Head of caudate nucleus (tissue), 42 donors: ENCODE measurements at regions not wholly inside any gene's neighbourhood (a gene's known extent, or its start where the extent isn't known, plus 50 kb on each side); places are given as distances from the start of the nearest gene placed in this dataset.
"Not testable (repeated sequence)": the region's sequence is repeated elsewhere in the genome, so short reads cannot be mapped to it uniquely, and the experiment has no call there.

ENCODE experiments used
- DNase-seq, 42 donors: peaks; one replicate each; pipeline versions ENCODE4 v3.0.0 to v3.0.0-alpha.2; 2020 to 2021; ENCODE audit warnings: mixed read lengths in 7 of 42
- intact Hi-C: fragments of 100-400 bp; cut with DNase I; formaldehyde crosslinking; loops from one replicate; pipeline ENCODE4 v1.15.0; 2022

- DNase-seq, result no peak
- intact Hi-C loops, result no loop called here
Observed at GRCh38 chr12:22802883-22803630, 178.1 kb downstream of the ETNK1 start.

- intact Hi-C loops, result no loop called here
- DNase-seq, result no peak
Observed at GRCh38 chr12:22803725-22804124, 178.8 kb downstream of the ETNK1 start.

DNA sequence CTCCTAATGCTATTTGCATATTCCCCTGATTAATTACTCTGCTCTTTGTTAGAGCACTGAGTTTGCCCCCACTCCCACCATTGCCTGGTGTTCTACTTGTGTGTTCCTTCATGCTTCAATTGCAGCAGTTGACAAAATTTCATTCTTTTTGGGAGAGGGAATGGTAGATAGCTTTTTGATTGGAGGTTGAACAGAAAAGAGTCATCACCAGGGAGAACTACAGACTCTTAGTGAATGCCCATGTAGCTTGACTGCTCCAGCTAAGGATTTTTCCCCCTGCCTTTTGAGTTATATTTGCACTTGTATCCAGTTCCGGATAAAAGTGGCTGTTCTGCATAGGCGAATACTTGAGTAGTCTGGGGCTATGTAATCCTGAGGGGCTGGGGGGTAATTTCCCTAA is 183.9 kb downstream of the ETNK1 start:
- no peak for DNase-seq
- intact Hi-C loops, result no loop called here

GRCh38 chr12:22810036-22810435 is 185.1 kb downstream of the ETNK1 start:
- no peak for DNase-seq
- intact Hi-C loops, result no loop called here

DNA sequence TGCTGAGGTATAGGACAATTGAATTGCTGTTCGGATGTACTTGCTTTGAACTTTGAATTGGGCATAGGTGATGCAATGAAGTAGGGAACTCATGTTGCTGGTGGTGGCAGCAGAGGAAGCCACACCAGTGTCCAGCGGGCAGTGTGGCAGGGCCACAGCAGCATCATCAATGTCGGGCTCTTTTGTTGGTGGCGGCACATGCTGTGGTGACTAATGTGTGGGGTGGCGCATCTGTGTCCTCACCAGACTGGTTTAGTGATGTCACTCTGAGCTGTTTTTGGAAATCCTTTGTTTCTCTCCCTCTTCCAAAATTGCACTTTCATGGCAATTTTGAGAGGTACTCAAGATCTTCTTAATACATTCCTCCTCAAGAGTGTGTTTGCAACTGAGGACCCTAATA is 187.6 kb downstream of the ETNK1 start:
- intact Hi-C loops, result no loop called here
- DNase-seq, result no peak

- intact Hi-C loops, result no loop called here
- no peak for DNase-seq
Observed at GRCh38 chr12:22821985-22822384, 197.0 kb downstream of the ETNK1 start.

- no peak for DNase-seq
- intact Hi-C loops, result no loop called here
Observed at GRCh38 chr12:22826026-22826425, 201.1 kb downstream of the ETNK1 start.

GRCh38 chr12:22826446-22826981 is 201.5 kb downstream of the ETNK1 start:
- intact Hi-C loops, DNase-seq: not testable (repeated sequence)

DNA sequence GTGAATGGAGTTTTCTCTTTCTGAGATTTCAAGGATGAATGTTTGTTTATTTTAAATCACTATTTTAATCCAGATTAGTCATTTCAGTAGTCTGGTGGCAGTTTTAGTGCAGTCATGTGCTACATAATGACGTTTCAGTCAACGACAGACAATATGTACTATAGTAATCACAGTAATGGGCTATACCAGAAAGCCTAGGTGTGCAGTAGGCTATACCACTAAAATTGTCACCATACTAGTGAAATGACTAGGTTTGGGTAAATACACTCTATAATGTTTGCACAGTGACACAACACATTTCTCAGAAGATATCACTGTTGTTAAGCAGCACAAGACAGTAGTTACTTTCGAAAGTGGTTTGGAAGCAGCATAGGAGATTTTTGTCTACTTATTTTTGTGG is 203.1 kb downstream of the ETNK1 start:
- DNase-seq, result no peak
- intact Hi-C loops, result no loop called here

DNA sequence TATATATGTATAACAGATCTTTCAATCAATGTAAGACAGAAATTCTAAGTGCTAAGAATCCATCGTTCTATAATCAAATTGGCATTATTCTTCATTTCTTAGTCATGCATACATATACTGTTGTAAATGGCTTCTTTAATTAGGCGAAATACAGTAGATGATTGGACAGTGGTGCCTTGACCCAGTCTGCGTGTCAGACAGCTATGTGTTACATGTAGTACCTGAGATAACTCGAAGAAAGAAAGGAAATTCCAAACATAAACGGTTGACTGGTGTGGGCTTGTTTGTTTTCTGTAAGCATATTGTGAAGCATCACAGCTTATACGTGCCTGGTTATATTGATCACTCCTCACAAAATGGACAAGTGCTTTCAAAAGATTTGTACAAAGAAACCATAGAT is 210.5 kb downstream of the ETNK1 start:
- intact Hi-C loops, result no loop called here
- no peak for DNase-seq

DNA sequence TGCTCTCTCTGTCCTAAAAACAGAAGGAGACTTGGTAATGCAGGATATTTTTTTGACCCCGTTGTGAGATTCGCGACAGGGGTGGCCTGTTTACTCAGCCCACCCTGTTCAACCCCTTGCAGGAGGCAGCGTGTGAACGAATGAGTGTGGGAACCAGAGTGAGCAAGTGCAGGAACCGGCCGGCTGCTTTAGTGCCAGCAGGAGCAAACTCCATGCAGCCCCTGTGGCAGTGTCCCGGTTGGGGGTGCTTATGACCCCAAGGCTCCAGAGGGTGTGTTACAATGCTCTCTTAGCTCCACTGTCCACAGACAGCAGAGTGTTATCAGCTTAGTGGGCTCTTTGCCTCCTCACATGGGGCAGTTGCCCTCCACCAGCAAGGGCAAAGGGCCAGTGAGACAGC is 225.2 kb downstream of the ETNK1 start:
- DNase-seq, result no peak
- intact Hi-C loops, result no loop called here

DNA sequence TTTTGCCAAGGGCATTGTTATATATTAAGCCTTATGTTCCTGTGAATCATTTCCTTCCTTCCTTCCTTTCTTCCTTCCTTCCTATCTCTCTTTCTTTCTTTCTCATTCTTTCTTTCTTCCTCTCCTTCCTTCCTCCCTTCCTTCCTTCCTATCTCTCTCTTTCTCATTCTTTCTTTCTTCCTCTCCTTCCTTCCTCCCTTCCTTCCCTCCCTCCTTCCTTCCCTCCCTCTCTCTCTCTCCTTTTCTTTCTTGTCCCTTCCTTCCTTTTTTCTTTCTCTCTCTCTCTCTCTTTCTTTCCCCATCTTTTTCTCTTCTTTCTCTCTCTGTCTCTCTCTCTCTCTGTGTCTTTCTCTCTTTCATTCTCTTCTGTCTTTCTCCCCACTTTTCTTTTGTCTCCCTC is 226.6 kb downstream of the ETNK1 start:
- intact Hi-C loops, result no loop called here
- no peak for DNase-seq

DNA sequence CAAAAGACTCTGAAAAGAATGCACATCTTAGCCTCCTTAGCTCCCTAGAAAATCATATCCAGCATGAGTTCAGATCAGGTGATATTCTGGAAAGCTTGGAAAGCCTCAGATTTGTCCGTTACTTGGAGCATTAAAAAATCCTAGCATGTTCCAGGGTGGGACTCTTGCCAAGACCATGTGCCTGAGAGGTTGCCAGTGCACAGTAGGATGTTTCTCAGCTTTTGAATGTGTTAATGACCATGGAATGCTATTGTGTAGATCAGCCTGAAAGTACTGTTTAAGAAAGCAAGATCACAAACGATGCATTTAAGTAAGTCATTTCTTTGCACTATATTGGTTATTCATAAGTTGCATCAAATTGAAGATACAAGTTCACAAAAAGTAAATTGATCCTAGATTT is 230.5 kb downstream of the ETNK1 start:
- intact Hi-C loops, result no loop called here
- no peak for DNase-seq

GRCh38 chr12:22856178-22856577 is 231.2 kb downstream of the ETNK1 start:
- DNase-seq, result no peak
- intact Hi-C loops, result no loop called here

GRCh38 chr12:22858849-22859570 is 234.0 kb downstream of the ETNK1 start:
- DNase-seq, result no peak
- intact Hi-C loops, result no loop called here

- intact Hi-C loops, result no loop called here
- no peak for DNase-seq
Observed at GRCh38 chr12:22860926-22861325, 236.0 kb downstream of the ETNK1 start.

DNA sequence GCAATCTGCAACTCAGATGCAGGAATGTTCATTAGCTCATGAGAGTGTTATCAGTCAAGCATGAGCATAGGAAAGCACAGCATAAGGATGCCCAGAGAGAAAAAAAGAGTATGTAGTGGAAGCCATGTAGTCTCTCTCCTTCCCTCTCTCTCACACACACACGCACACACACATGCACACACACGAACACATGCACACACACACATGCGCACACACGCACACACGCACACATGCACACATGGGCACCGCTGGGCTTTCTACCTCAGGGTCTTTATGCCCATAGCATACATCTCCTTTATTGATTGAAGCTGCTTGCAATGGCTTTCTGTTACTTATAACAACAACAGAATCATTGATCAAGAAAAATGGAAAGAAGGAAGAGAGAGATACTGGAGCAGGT is 240.9 kb downstream of the ETNK1 start:
- DNase-seq, result no peak
- intact Hi-C loops, result no loop called here

- DNase-seq, result no peak
- intact Hi-C loops, result no loop called here
Observed at GRCh38 chr12:22866406-22866805, 241.4 kb downstream of the ETNK1 start.

DNA sequence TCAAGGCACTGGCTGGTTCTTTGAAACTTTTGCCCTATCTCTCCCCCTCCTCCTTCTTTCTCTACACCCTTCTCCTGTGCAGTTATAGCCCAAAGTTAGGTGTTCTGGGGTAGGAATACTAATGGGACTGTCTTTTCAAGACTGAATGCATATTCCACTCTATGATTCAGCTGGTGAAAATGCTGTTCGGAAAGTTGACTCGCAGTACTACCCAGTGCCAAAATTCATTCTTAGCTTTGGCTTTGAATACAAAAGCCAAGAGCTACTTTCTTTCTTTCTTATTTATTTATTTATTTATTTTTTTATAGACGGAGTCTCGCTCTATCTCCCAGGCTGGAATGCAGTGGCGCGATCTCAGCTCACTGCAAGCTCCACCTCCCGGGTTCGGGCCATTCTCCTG is 249.2 kb downstream of the ETNK1 start:
- DNase-seq, result no peak
- intact Hi-C loops, result no loop called here

GRCh38 chr12:22876262-22876661 is 251.3 kb downstream of the ETNK1 start:
- intact Hi-C loops, result no loop called here
- no peak for DNase-seq

DNA sequence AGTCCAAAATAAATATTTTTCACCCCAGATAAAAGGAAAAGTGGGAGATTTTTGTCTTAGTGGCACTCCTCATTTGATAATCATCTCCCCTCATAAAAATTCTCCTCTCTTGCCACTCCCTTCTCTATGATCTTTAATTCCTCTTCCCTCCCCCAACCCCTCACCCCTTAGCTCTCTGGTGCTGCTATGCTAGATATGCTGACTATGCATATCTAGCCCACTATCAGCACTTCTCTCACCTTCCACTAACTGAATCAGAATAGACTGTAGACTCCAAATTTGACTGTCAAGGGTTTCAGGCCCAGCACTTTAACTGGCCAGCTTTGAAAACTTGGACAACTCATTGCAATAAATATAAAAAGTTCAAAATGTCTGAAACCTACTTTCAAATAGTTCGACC is 254.2 kb downstream of the ETNK1 start:
- intact Hi-C loops, result no loop called here
- no peak for DNase-seq
